ENCODE measurements at regions not wholly inside any gene's neighbourhood (a gene's known extent, or its start where the extent isn't known, plus 50 kb on each side); places are given as distances from the start of the nearest gene placed in this dataset.

DNA sequence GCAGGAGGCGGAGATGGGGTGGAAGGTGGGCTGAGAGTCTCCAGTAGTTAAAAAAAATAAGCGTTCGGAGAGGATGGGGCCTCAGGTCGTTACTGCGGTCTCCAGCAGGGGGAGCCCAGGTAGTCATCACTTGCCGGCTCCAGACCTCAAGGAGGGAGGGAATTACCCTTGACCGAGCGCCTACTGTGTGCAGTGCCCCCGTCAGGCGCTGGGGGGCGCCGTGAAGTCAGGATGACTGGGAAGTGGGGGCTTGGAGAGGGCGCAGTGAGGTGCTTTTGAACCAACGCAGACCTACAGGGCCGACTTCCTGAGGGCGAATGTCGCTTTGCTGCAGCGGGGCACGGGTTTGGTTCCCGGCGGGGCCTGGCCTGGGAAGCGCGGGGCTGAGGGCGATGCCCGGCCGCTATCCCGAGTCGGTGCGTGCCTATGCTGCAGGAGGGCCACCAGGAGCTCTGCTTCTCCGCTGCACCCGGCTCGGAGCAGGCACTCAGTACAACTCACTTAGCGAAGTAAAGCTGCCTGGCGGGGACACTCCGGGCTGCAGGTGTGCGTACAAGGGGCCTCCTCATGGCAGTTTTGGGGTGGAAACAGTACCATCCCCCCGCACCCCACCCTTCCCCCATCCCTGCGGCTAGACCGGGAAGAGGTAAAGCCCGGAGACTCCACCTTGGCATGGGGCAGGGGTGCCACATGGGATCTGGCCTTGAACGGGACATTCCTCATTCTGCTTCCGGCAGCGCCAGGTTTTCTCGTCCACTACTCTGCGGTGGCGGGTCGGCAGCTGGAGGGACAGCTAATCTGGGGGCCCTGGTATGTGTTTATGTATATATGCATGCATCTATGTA, 79.8 kb downstream of the RHCG start:
- TF ChIP-seq, protein P1, sequence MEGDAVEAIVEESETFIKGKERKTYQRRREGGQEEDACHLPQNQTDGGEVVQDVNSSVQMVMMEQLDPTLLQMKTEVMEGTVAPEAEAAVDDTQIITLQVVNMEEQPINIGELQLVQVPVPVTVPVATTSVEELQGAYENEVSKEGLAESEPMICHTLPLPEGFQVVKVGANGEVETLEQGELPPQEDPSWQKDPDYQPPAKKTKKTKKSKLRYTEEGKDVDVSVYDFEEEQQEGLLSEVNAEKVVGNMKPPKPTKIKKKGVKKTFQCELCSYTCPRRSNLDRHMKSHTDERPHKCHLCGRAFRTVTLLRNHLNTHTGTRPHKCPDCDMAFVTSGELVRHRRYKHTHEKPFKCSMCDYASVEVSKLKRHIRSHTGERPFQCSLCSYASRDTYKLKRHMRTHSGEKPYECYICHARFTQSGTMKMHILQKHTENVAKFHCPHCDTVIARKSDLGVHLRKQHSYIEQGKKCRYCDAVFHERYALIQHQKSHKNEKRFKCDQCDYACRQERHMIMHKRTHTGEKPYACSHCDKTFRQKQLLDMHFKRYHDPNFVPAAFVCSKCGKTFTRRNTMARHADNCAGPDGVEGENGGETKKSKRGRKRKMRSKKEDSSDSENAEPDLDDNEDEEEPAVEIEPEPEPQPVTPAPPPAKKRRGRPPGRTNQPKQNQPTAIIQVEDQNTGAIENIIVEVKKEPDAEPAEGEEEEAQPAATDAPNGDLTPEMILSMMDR (IDR thresholded peaks at IDR 0.05) = peak in 4 of 7 experiments; percentile 33 to 62 (median 52)
- no peak for TF ChIP-seq POLR2A (IDR thresholded peaks at IDR 0.05)
- TF ChIP-seq POLR2AphosphoS5 (IDR thresholded peaks at IDR 0.05) = no peak

Measured in stomach (tissue), 4 donors.